HepG2 (cell line): ENCODE measurements at regions not wholly inside any gene's neighbourhood (a gene's known extent, or its start where the extent isn't known, plus 50 kb on each side); places are given as distances from the start of the nearest gene placed in this dataset.

Source experiments
- ATAC-seq: fragments of 200-7000 bp; cut with Tn5 transposase; 3 replicates; pipeline ENCODE4 v1.9.1; 2020; ENCODE audit warnings: mild to moderate bottlenecking, moderate library complexity
- BruUV-seq: library from RNA; stranded (reverse); fragments of 400-500 nt; replicated peaks from 2 replicates; lab custom pipeline; 2021; lab: Mats Ljungman, UMichigan
- CTCF ChIA-PET: fragments of 300-600 bp; formaldehyde crosslinking; extraction: SDS; loops from one replicate; lab custom pipeline; 2021; ENCODE audit warnings: low total read pairs, inconsistent platforms, low intra/inter-chr PET ratio; lab: Yijun Ruan, JAX
- POLR2A ChIA-PET: fragments of 350-600 bp; sonication (Branson Sonifier 250); formaldehyde crosslinking; loops from one replicate; lab custom pipeline; 2020; ENCODE audit warnings: antibody characterized with exemption, inconsistent platforms; lab: Yijun Ruan, JAX
- DNase-seq: peaks from one replicate; pipeline ENCODE4 v3.0.0-alpha.2; 2015; ENCODE audit warnings: low spot score
- FAIRE-seq: peaks from 3 replicates; lab custom pipeline; 2011; peaks lifted over from hg19 to GRCh38; lab: Jason Lieb, UNC
- H2AFZ ChIP-seq: one replicate; pipeline ENCODE4 v1.6.1; 2011; ENCODE audit warnings: low read length, inconsistent platforms
- H3K27ac ChIP-seq: fragments of 300-600 bp; 3 replicates; pipeline ENCODE4 v1.8.0; 2011; ENCODE audit warnings: mixed run types, mild to moderate bottlenecking, mixed read lengths, low read length, inconsistent platforms; ENCODE audit not compliant: insufficient read depth; ENCODE audit errors: extremely low read length
- H3K27me3 ChIP-seq, 2 experiments: fragments of 200-600 bp in 1 of 2; 2 replicates in 1 of 2; 3 replicates in 1 of 2; pipeline versions ENCODE4 v1.6.0 to v1.8.0; 2011; ENCODE audit warnings: low read length in 2 of 2, mild to moderate bottlenecking in 2 of 2, moderate library complexity in 2 of 2, inconsistent platforms in 1 of 2; ENCODE audit not compliant: insufficient read depth in 2 of 2, control insufficient read depth in 1 of 2
- H3K36me3 ChIP-seq, 2 experiments: fragments of 200-600 bp in 1 of 2; replicated peaks in 1 of 2; 2 replicates in 1 of 2; 3 replicates in 1 of 2; pipeline versions ENCODE4 v1.5.1 to v1.8.0; 2011; ENCODE audit warnings: low read length in 2 of 2, inconsistent platforms in 1 of 2; ENCODE audit not compliant: insufficient read depth in 2 of 2, control insufficient read depth in 1 of 2
- H3K4me1 ChIP-seq: 2 replicates; pipeline ENCODE4 v1.5.1; 2012; ENCODE audit warnings: low read length, inconsistent platforms; ENCODE audit not compliant: insufficient read depth
- H3K4me2 ChIP-seq: 2 replicates; pipeline ENCODE4 v1.6.0; 2011; ENCODE audit warnings: low read depth, low read length, inconsistent platforms
- H3K4me3 ChIP-seq, 3 experiments: fragments of 200-600 bp in 1 of 3; sonication (generic), shearing (Covaris generic) in 1 of 3; replicated peaks in 1 of 3; 2 replicates each; pipeline ENCODE4 v1.5.1; 2011 to 2016; ENCODE audit warnings: low read length in 3 of 3, inconsistent platforms in 2 of 3, low read depth in 2 of 3, mild to moderate bottlenecking in 2 of 3, control low read depth in 1 of 3, mixed read lengths in 1 of 3; ENCODE audit not compliant: insufficient read depth in 1 of 3
- H3K79me2 ChIP-seq: one replicate; pipeline ENCODE4 v1.6.1; 2011; ENCODE audit warnings: low read length, inconsistent platforms; ENCODE audit not compliant: insufficient read depth
- H3K9ac ChIP-seq: 2 replicates; pipeline ENCODE4 v1.6.0; 2011; ENCODE audit warnings: mild to moderate bottlenecking, low read depth, low read length, inconsistent platforms; ENCODE audit not compliant: insufficient read depth
- H3K9me3 ChIP-seq: 2 replicates; pipeline ENCODE4 v1.5.1; 2012; ENCODE audit warnings: mild to moderate bottlenecking, low read length
- H4K20me1 ChIP-seq: 2 replicates; pipeline ENCODE4 v1.6.0; 2011; ENCODE audit warnings: inconsistent platforms, mild to moderate bottlenecking, low read length, moderate library complexity; ENCODE audit not compliant: insufficient read depth
- ATF7 ChIP-seq, 2 experiments: fragments of 450-650 bp in 1 of 2; sonication (generic) in 1 of 2; formaldehyde crosslinking in 1 of 2; IDR thresholded peaks; 2 replicates each; pipeline versions ENCODE4 v1.4.0 to v1.6.1; 2016 to 2020; ENCODE audit warnings: antibody characterized with exemption in 1 of 2, mild to moderate bottlenecking in 1 of 2, missing genetic modification reagents in 1 of 2
- CEBPB ChIP-seq: IDR thresholded peaks from 2 replicates; pipeline ENCODE4 v1.6.1; 2011; ENCODE audit warnings: low read depth, low read length, improper control_type of control experiment, borderline replicate concordance
- CENPX ChIP-seq: sonication (generic); formaldehyde crosslinking; IDR thresholded peaks from 2 replicates; pipeline ENCODE4 v1.9.0; 2021; ENCODE audit warnings: mild to moderate bottlenecking, missing genetic modification reagents, moderate library complexity
- EEA1 ChIP-seq: sonication (generic); formaldehyde crosslinking; IDR thresholded peaks from 2 replicates; pipeline ENCODE4 v1.5.1; 2020; ENCODE audit warnings: mild to moderate bottlenecking, missing genetic modification reagents, borderline replicate concordance
- IRF9 ChIP-seq: sonication (generic); formaldehyde crosslinking; IDR thresholded peaks from 2 replicates; pipeline ENCODE4 v1.8.0; 2022; ENCODE audit warnings: missing genetic modification reagents, mild to moderate bottlenecking, borderline replicate concordance
- NCOA5 ChIP-seq: sonication (generic); formaldehyde crosslinking; IDR thresholded peaks from 2 replicates; pipeline ENCODE4 v1.4.0; 2020; ENCODE audit warnings: missing genetic modification reagents
- PREB ChIP-seq: sonication (generic); formaldehyde crosslinking; IDR thresholded peaks from 2 replicates; pipeline ENCODE4 v1.4.0; 2020; ENCODE audit warnings: missing genetic modification reagents
- RFXAP ChIP-seq: sonication (generic); formaldehyde crosslinking; IDR thresholded peaks from 2 replicates; pipeline ENCODE4 v1.4.0; 2020; ENCODE audit warnings: missing genetic modification reagents, borderline replicate concordance
- RXRB ChIP-seq: IDR thresholded peaks from 2 replicates; pipeline ENCODE4 v1.6.1; 2016; ENCODE audit warnings: borderline replicate concordance, missing genetic modification reagents, missing compliant biosample characterization
- SNAI1 ChIP-seq: sonication (generic); formaldehyde crosslinking; IDR thresholded peaks from 2 replicates; pipeline ENCODE4 v1.5.0; 2020; ENCODE audit warnings: mild to moderate bottlenecking, missing genetic modification reagents, borderline replicate concordance
- ZFY ChIP-seq: sonication (generic); formaldehyde crosslinking; IDR thresholded peaks from 2 replicates; pipeline ENCODE4 v1.4.0; 2020; ENCODE audit warnings: missing genetic modification reagents
- ZNF678 ChIP-seq: sonication (generic); formaldehyde crosslinking; IDR thresholded peaks from 2 replicates; pipeline ENCODE4 v1.4.0; 2020; ENCODE audit warnings: mild to moderate bottlenecking, missing genetic modification reagents
- WGBS: methylation state at CpG from one replicate; pipeline ENCODE4 v1.1.6; 2017; ENCODE audit warnings: low lambda C conversion rate; 5-methylcytosine and 5-hydroxymethylcytosine counted together
- in situ Hi-C: cut with HindIII; loops from 2 replicates; pipeline ENCODE4 v1.10.0; 2017; ENCODE audit warnings: low pct_unique_long_range_greater_than_20kb; ENCODE audit not compliant: extremely low pct_ligation_motif_present
- intact Hi-C: fragments of 100-400 bp; cut with micrococcal nuclease; formaldehyde crosslinking; loops from one replicate; pipeline ENCODE4 v1.10.0; 2022; ENCODE audit not compliant: unreplicated experiment

- TF ChIP-seq SNAI1 (CRISPR knock-in tag): no peak
- TF ChIP-seq EEA1 (CRISPR knock-in tag): no peak
Measured at GRCh38 chr7:89994483-89994882, 159.8 kb upstream of the STEAP1 start (continued).

GRCh38 chr7:89998554-89998953, 155.7 kb upstream of the STEAP1 start:
- Histone ChIP-seq H3K27ac (no peak overlapping the region), H2AFZ (no peak overlapping the region), H3K79me2 (no peaks in the 10 kb centered on the region), H3K9ac (no peak overlapping the region), H3K9me3 (no peaks in the 10 kb centered on the region), H3K4me1 (no peaks in the 10 kb centered on the region), H4K20me1 (no peaks in the 10 kb centered on the region), H3K4me2 (no peak overlapping the region), H3K36me3 (no peaks in the 10 kb centered on the region), H3K4me3 (no peak overlapping the region), H3K27me3 (no peaks in the 10 kb centered on the region)
- FAIRE-seq (no peak), ATAC-seq (no peak), DNase-seq (no peak)
- BruUV-seq: no TSS peak
- TF ChIP-seq CENPX (CRISPR knock-in tag) (no peak), ATF7 (IDR thresholded peaks at IDR 0.05) (peak; percentile 89), ATF7 (CRISPR knock-in tag; IDR thresholded peaks at IDR 0.05) (no peak), ZNF678 (CRISPR knock-in tag) (no peak), NCOA5 (CRISPR knock-in tag) (no peak), ZFY (CRISPR knock-in tag) (no peak), CEBPB (peak; percentile 49; the same call in 1 of the 2 replicates), RXRB (CRISPR knock-in tag) (no peak), IRF9 (CRISPR knock-in tag) (no peak), RFXAP (CRISPR knock-in tag) (no peak), PREB (no peak)
- POLR2A ChIA-PET: no interaction called here
- intact Hi-C loops (no loop called here), in situ Hi-C loops (no loop called here)
- CTCF ChIA-PET: no interaction called here
- WGBS: 0% methylated on average over 2 of the region's 2 CpGs
